H1 (cell line): ENCODE measurements at regions not wholly inside any gene's neighbourhood (a gene's known extent, or its start where the extent isn't known, plus 50 kb on each side); places are given as distances from the start of the nearest gene placed in this dataset.

Experiments
- CTCF ChIA-PET: fragments of 300-600 bp; sonication (Branson Sonifier 250); formaldehyde crosslinking; loops from one replicate; lab custom pipeline; 2021; ENCODE audit not compliant: partially characterized antibody; lab: Charles Lee
- POLR2A ChIA-PET: fragments of 300-600 bp; sonication (Branson Sonifier 250); formaldehyde crosslinking; loops from one replicate; lab custom pipeline; 2021; ENCODE audit warnings: inconsistent platforms; ENCODE audit not compliant: partially characterized antibody; lab: Charles Lee
- DNase-seq, 2 experiments: peaks; one replicate each; pipeline versions ENCODE4 v3.0.0 to v3.0.0-alpha.2; 2010 to 2022; ENCODE audit warnings: low spot score in 2 of 2, low read depth in 1 of 2, mixed read lengths in 1 of 2
- FAIRE-seq: peaks from 2 replicates; lab custom pipeline; 2011; peaks lifted over from hg19 to GRCh38; lab: Jason Lieb, UNC
- H2AFZ ChIP-seq: 2 replicates; pipeline ENCODE4 v1.8.1; 2012; ENCODE audit warnings: low read length, inconsistent platforms
- H2AK5ac ChIP-seq: 2 replicates; pipeline ENCODE4 v1.6.1; 2013; ENCODE audit warnings: low read depth, low read length
- H2BK120ac ChIP-seq: replicated peaks from 2 replicates; pipeline ENCODE3; 2013; ENCODE audit warnings: low read depth, low read length, inconsistent platforms
- H2BK12ac ChIP-seq: 2 replicates; pipeline ENCODE4 v1.6.1; 2013; ENCODE audit warnings: low read depth, low read length
- H2BK15ac ChIP-seq: 2 replicates; pipeline ENCODE4 v1.6.1; 2013; ENCODE audit warnings: low read length
- H2BK20ac ChIP-seq: 2 replicates; pipeline ENCODE4 v1.6.1; 2013; ENCODE audit warnings: low read length
- H2BK5ac ChIP-seq: 2 replicates; pipeline ENCODE4 v1.6.1; 2013; ENCODE audit warnings: low read depth, low read length
- H3K14ac ChIP-seq: 2 replicates; pipeline ENCODE4 v1.6.1; 2013; ENCODE audit warnings: inconsistent platforms; ENCODE audit not compliant: insufficient read length
- H3K18ac ChIP-seq: 2 replicates; pipeline ENCODE4 v1.6.1; 2013; ENCODE audit warnings: low read length; ENCODE audit errors: extremely low read depth
- H3K23ac ChIP-seq: 2 replicates; pipeline ENCODE4 v1.6.1; 2013; ENCODE audit warnings: inconsistent platforms; ENCODE audit not compliant: insufficient read length
- H3K23me2 ChIP-seq: 2 replicates; pipeline ENCODE4 v1.6.1; 2013; ENCODE audit warnings: low read depth, low read length
- H3K27ac ChIP-seq: 2 replicates; pipeline ENCODE4 v1.6.1; 2011; ENCODE audit warnings: low read depth, low read length, inconsistent platforms
- H3K27me3 ChIP-seq, 4 experiments: replicated peaks in 1 of 4; 1 replicate in 1 of 4; 2 replicates in 3 of 4; pipeline versions ENCODE4 v1.6.1 to v1.8.1; 2011 to 2013; ENCODE audit warnings: low read length in 3 of 4, mild to moderate bottlenecking in 3 of 4, inconsistent platforms in 2 of 4, mixed read lengths in 2 of 4, moderate library complexity in 1 of 4; ENCODE audit not compliant: control insufficient read depth in 3 of 4, insufficient read depth in 3 of 4; ENCODE audit errors: extremely low read depth in 1 of 4
- H3K36me3 ChIP-seq, 4 experiments: 2 replicates each; pipeline versions ENCODE4 v1.6.1 to v1.8.1; 2011 to 2013; ENCODE audit warnings: mild to moderate bottlenecking in 4 of 4, low read length in 3 of 4, moderate library complexity in 2 of 4, control low read depth in 1 of 4, inconsistent platforms in 1 of 4; ENCODE audit not compliant: insufficient read depth in 4 of 4, control insufficient read depth in 2 of 4
- H3K4ac ChIP-seq: replicated peaks from 2 replicates; pipeline ENCODE3; 2013; ENCODE audit warnings: low read length, low read depth, mixed read lengths, inconsistent platforms; ENCODE audit not compliant: insufficient read length
- H3K4me1 ChIP-seq, 4 experiments: replicated peaks in 1 of 4; 1 replicate in 1 of 4; 2 replicates in 3 of 4; pipeline versions ENCODE4 v1.6.1 to v1.8.1; 2011 to 2013; ENCODE audit warnings: low read length in 3 of 4, inconsistent platforms in 2 of 4, mixed read lengths in 1 of 4; ENCODE audit not compliant: insufficient read depth in 4 of 4, control insufficient read depth in 3 of 4
- H3K4me2 ChIP-seq, 2 experiments: 2 replicates each; pipeline versions ENCODE4 v1.6.1 to v1.8.1; 2011 to 2013; ENCODE audit warnings: low read depth in 2 of 2, low read length in 2 of 2, control low read depth in 1 of 2, inconsistent platforms in 1 of 2, mild to moderate bottlenecking in 1 of 2; ENCODE audit not compliant: insufficient read depth in 1 of 2
- H3K4me3 ChIP-seq, 4 experiments: fragments of 200-600, 300-600 bp in 1 of 4; sonication (generic), shearing (Covaris generic), sonication (Bioruptor Twin) in 1 of 4; 2 replicates each; pipeline versions ENCODE4 v1.5.1 to v1.8.1; 2011 to 2016; ENCODE audit warnings: low read length in 4 of 4, low read depth in 3 of 4, control low read depth in 2 of 4, inconsistent platforms in 2 of 4, mild to moderate bottlenecking in 2 of 4, mixed read lengths in 1 of 4, moderate library complexity in 1 of 4; ENCODE audit not compliant: insufficient read depth in 2 of 4; ENCODE audit errors: extremely low read depth in 1 of 4
- H3K56ac ChIP-seq: replicated peaks from 2 replicates; pipeline ENCODE3; 2013; ENCODE audit warnings: low read depth, mild to moderate bottlenecking, mixed read lengths, low read length, inconsistent platforms; ENCODE audit not compliant: insufficient read length
- H3K79me1 ChIP-seq: 2 replicates; pipeline ENCODE4 v1.6.1; 2013; ENCODE audit warnings: low read depth, low read length, control low read depth
- H3K79me2 ChIP-seq, 2 experiments: 2 replicates each; pipeline versions ENCODE4 v1.6.1 to v1.8.1; 2012 to 2013; ENCODE audit warnings: low read length in 2 of 2, mild to moderate bottlenecking in 2 of 2, inconsistent platforms in 1 of 2; ENCODE audit not compliant: insufficient read depth in 2 of 2, control insufficient read depth in 1 of 2
- H3K9ac ChIP-seq, 4 experiments: replicated peaks in 1 of 4; 1 replicate in 1 of 4; 2 replicates in 3 of 4; pipeline versions ENCODE4 v1.6.1 to v1.8.1; 2011 to 2013; ENCODE audit warnings: low read depth in 3 of 4, low read length in 3 of 4, control low read depth in 2 of 4, mild to moderate bottlenecking in 2 of 4, moderate library complexity in 2 of 4, inconsistent platforms in 1 of 4; ENCODE audit errors: extremely low read depth in 1 of 4
- H3K9me3 ChIP-seq, 2 experiments: 2 replicates each; pipeline versions ENCODE4 v1.6.1 to v1.8.1; 2012 to 2013; ENCODE audit warnings: mild to moderate bottlenecking in 2 of 2, moderate library complexity in 2 of 2, control low read depth in 1 of 2, inconsistent platforms in 1 of 2, low read depth in 1 of 2, low read length in 1 of 2, mixed read lengths in 1 of 2; ENCODE audit not compliant: insufficient read depth in 2 of 2
- H4K20me1 ChIP-seq, 2 experiments: replicated peaks in 1 of 2; 2 replicates each; pipeline versions ENCODE3 to v1.8.1; 2011 to 2013; ENCODE audit warnings: inconsistent platforms in 2 of 2, low read length in 2 of 2, mild to moderate bottlenecking in 1 of 2; ENCODE audit not compliant: insufficient read depth in 2 of 2, control insufficient read depth in 1 of 2
- H4K5ac ChIP-seq: 2 replicates; pipeline ENCODE4 v1.6.1; 2013; ENCODE audit warnings: low read length, low read depth, mixed read lengths, inconsistent platforms; ENCODE audit not compliant: insufficient read length
- H4K8ac ChIP-seq: 2 replicates; pipeline ENCODE4 v1.8.0; 2013; ENCODE audit warnings: mild to moderate bottlenecking, moderate library complexity, low read length, inconsistent platforms; ENCODE audit not compliant: insufficient read depth; ENCODE audit errors: extremely low read depth
- H4K91ac ChIP-seq: replicated peaks from 2 replicates; pipeline ENCODE3; 2013; ENCODE audit warnings: low read length, mixed read lengths, inconsistent platforms; ENCODE audit not compliant: insufficient read length
- ATF2 ChIP-seq: IDR thresholded peaks from 2 replicates; pipeline ENCODE4 v1.6.1; 2012; ENCODE audit warnings: low read length, inconsistent platforms
- E2F6 ChIP-seq: IDR thresholded peaks from 2 replicates; pipeline ENCODE4 v1.6.1; 2012; ENCODE audit warnings: inconsistent platforms
- GTF2F1 ChIP-seq: IDR thresholded peaks from 2 replicates; pipeline ENCODE4 v1.6.1; 2012; ENCODE audit warnings: low read depth, low read length, improper control_type of control experiment, borderline replicate concordance
- JUND ChIP-seq: IDR thresholded peaks from 2 replicates; pipeline ENCODE4 v1.6.1; 2011; ENCODE audit warnings: mild to moderate bottlenecking, improper control_type of control experiment, low read length
- KDM5A ChIP-seq: fragments of 200-600 bp; IDR thresholded peaks from 2 replicates; pipeline ENCODE4 v1.7.1; 2012; ENCODE audit warnings: mild to moderate bottlenecking, low read length, inconsistent platforms, mixed read lengths
- RFX5 ChIP-seq: IDR thresholded peaks from 2 replicates; pipeline ENCODE4 v1.6.1; 2011; ENCODE audit warnings: low read depth, low read length, improper control_type of control experiment, borderline replicate concordance
- RXRA ChIP-seq: IDR thresholded peaks from 2 replicates; pipeline ENCODE4 v1.6.1; 2011; ENCODE audit warnings: low read depth, mild to moderate bottlenecking, low read length, moderate library complexity; ENCODE audit not compliant: insufficient read depth

GRCh38 chr2:144681389-144681788 lies 161.5 kb upstream of the ZEB2 start:
- H3K18ac ChIP-seq, result no peak overlapping the region
- no peak overlapping the region for H4K91ac ChIP-seq
- H2BK5ac ChIP-seq, result no peak overlapping the region
- no peak overlapping the region for H3K14ac ChIP-seq
- FAIRE-seq (no peak), DNase-seq (no peak)
- no peak overlapping the region for H3K56ac ChIP-seq
- no peak overlapping the region for H2BK120ac ChIP-seq
- no peak overlapping the region for H2AK5ac ChIP-seq
- H4K5ac ChIP-seq, result no peak overlapping the region
- H3K4me3 ChIP-seq, result no peak overlapping the region
- H3K4me2 ChIP-seq, result no peak overlapping the region
- POLR2A ChIA-PET, result no interaction called here
- H3K27me3 ChIP-seq, result no peaks in the 10 kb centered on the region
- H2BK12ac ChIP-seq, result no peak overlapping the region
- H3K79me1 ChIP-seq, result no peaks in the 10 kb centered on the region
- no peak overlapping the region for H2AFZ ChIP-seq
- no peak overlapping the region for H2BK15ac ChIP-seq
- no peak overlapping the region for H4K8ac ChIP-seq
- H3K9ac ChIP-seq, result no peak overlapping the region
- no peak overlapping the region for H3K27ac ChIP-seq
- no peaks in the 10 kb centered on the region for H3K79me2 ChIP-seq
- no peak overlapping the region for H3K23ac ChIP-seq
- TF ChIP-seq RXRA (no peak), KDM5A (no peak), GTF2F1 (no peak), JUND (no peak), E2F6 (no peak), RFX5 (no peak), ATF2 (no peak)
- CTCF ChIA-PET, result interaction anchor here (1.2 kb wide), 1 partner anchor 18 kb away, joined by 3 read pairs; no protein-coding TSS in a partner anchor
- no peak overlapping the region for H3K4ac ChIP-seq
- H3K23me2 ChIP-seq, result no peaks in the 10 kb centered on the region; the same call in 1 of the 2 replicates
- no peaks in the 10 kb centered on the region for H4K20me1 ChIP-seq
- no peak overlapping the region for H2BK20ac ChIP-seq
- no peaks in the 10 kb centered on the region for H3K36me3 ChIP-seq
- peaks cover 0 to 3% (median 0%) of the 10 kb centered on the region in 4 experiments; a peak in 1 of 7 replicates for H3K4me1 ChIP-seq
- H3K9me3 ChIP-seq, result no peaks in the 10 kb centered on the region
